Stimulated activated memory B cell treated with anti-CD40 and anti-IgM and Interleukin-4, amounts not matched to agents 10 μg/mL and 1 μg/mL and 100 μg/mL, for 72 hours (primary cell): ENCODE measurements at regions not wholly inside any gene's neighbourhood (a gene's known extent, or its start where the extent isn't known, plus 50 kb on each side); places are given as distances from the start of the nearest gene placed in this dataset.
"Not testable (repeated sequence)": the region's sequence is repeated elsewhere in the genome, so short reads cannot be mapped to it uniquely, and the experiment has no call there.

Source experiments
- ATAC-seq: fragments of 150-1000 bp; cut with Tn5 transposase; 2 replicates; pipeline ENCODE4 v1.10.0; 2021
- H3K27ac Mint-ChIP-seq: one replicate; pipeline ENCODE4 v1.8.0; 2022; ENCODE audit warnings: mild to moderate bottlenecking, mixed read lengths
- H3K27me3 Mint-ChIP-seq: one replicate; pipeline ENCODE4 v1.8.0; 2022; ENCODE audit warnings: mixed read lengths
- H3K36me3 Mint-ChIP-seq: one replicate; pipeline ENCODE4 v1.8.0; 2022; ENCODE audit warnings: mixed read lengths
- H3K4me1 Mint-ChIP-seq: one replicate; pipeline ENCODE4 v1.8.0; 2022; ENCODE audit warnings: mixed read lengths
- H3K4me3 Mint-ChIP-seq: one replicate; pipeline ENCODE4 v1.8.0; 2022; ENCODE audit warnings: mild to moderate bottlenecking, moderate library complexity, mixed read lengths
- H3K9me3 Mint-ChIP-seq: one replicate; pipeline ENCODE4 v1.8.0; 2022; ENCODE audit warnings: mixed read lengths

GRCh38 chr20:1809131-1809572 lies 86.1 kb upstream of the SIRPA start:
- Mint-ChIP-seq H3K4me3 (no peak overlapping the region), H3K36me3 (no peaks in the 10 kb centered on the region), H3K27ac (peak overlapping the region; percentile 60), H3K9me3 (no peaks in the 10 kb centered on the region), H3K27me3 (no peaks in the 10 kb centered on the region), H3K4me1 (peaks cover 55% of the 10 kb centered on the region)
- peak; percentile 64 for ATAC-seq

GRCh38 chr20:1808101-1808500 lies 87.1 kb upstream of the SIRPA start:
- no peaks in the 10 kb centered on the region for H3K9me3 Mint-ChIP-seq

DNA sequence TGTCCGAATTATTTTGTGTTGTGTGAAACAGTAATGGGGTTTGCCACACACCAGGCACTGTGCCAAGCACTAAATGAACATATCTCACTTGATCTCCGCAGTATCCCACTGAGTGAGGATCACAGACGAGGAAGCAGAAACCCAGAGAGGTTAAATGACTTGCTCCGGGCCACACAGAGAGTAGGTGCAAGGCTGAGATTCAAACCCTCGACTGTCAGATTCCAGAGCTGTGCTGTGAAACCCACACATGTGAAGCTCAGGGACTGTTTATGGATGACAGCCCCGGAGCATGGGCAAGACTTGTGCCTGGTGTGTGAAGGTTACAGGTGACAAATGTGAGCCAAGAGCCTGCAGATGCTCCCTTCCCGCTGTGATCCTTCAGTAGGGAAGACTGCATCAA lies 87.8 kb upstream of the SIRPA start:
- H3K4me1 Mint-ChIP-seq: peaks cover 59% of the 10 kb centered on the region
- H3K27me3 Mint-ChIP-seq: no peaks in the 10 kb centered on the region
- no peak overlapping the region for H3K4me3 Mint-ChIP-seq
- no peaks in the 10 kb centered on the region for H3K9me3 Mint-ChIP-seq
- no peak for ATAC-seq
- H3K36me3 Mint-ChIP-seq: no peaks in the 10 kb centered on the region
- H3K27ac Mint-ChIP-seq: peak overlapping the region; percentile 28

More at GRCh38 chr20:1808101-1808500, 87.1 kb upstream of the SIRPA start:
- no peak overlapping the region for H3K4me3 Mint-ChIP-seq
- H3K27ac Mint-ChIP-seq: peak overlapping the region; percentile 33
- peaks cover 54% of the 10 kb centered on the region for H3K4me1 Mint-ChIP-seq
- no peaks in the 10 kb centered on the region for H3K36me3 Mint-ChIP-seq
- no peaks in the 10 kb centered on the region for H3K27me3 Mint-ChIP-seq
- ATAC-seq: no peak

- Mint-ChIP-seq H3K4me3 (no peak overlapping the region), H3K4me1 (peaks cover 64% of the 10 kb centered on the region), H3K9me3 (no peaks in the 10 kb centered on the region), H3K27ac (no peak overlapping the region), H3K27me3 (no peaks in the 10 kb centered on the region), H3K36me3 (no peaks in the 10 kb centered on the region)
- ATAC-seq: no peak
Measured at GRCh38 chr20:1806456-1806855, 88.8 kb upstream of the SIRPA start.

DNA sequence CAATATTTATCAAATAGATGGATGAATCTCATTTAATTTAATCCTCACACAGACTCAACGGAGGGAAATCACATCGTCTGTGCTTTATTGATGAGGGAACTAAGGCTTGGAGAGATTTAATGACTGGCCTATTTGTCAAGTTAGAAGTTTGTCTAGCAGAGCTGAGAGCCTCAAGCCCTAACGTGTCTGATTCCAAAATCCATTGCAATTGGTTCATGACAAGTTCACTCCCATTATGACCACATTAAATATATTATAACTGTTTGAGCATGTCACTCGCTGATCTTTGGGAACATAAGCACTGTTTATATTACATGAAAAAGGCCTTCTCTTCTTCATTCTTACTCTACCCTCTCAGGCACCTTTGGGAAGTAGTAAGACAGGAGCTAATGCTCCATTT lies 89.4 kb upstream of the SIRPA start:
- H3K36me3 Mint-ChIP-seq: no peaks in the 10 kb centered on the region
- ATAC-seq: no peak
- H3K27me3 Mint-ChIP-seq: no peaks in the 10 kb centered on the region
- no peak overlapping the region for H3K4me3 Mint-ChIP-seq
- H3K9me3 Mint-ChIP-seq: no peaks in the 10 kb centered on the region
- peak overlapping the region; percentile 9 for H3K27ac Mint-ChIP-seq
- peaks cover 60% of the 10 kb centered on the region for H3K4me1 Mint-ChIP-seq

DNA sequence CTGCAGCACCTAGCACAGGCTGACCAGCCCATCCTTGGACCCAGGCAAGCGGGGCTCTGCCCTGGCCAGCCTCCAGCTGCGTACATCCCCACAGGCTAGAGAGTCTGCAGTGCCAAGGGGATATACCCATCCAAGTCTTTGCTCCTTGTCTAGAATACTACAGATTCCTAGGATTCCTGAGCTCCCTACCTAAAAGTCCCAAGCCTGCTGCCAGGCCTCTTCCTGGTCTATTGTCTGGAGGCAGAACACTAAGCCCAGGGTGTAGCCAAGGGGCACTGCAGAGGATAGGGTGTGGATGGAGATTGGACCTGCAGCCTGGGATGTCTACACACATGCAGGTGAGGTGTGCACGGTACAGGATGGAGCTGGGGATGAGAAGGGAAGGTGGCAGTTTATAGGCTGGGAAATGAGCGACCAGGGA lies 90.0 kb upstream of the SIRPA start:
- H3K27ac Mint-ChIP-seq: peak overlapping the region; percentile 9
- no peak for ATAC-seq
- no peaks in the 10 kb centered on the region for H3K9me3 Mint-ChIP-seq
- no peak overlapping the region for H3K4me3 Mint-ChIP-seq
- H3K27me3 Mint-ChIP-seq: no peaks in the 10 kb centered on the region
- H3K36me3 Mint-ChIP-seq: no peaks in the 10 kb centered on the region
- H3K4me1 Mint-ChIP-seq: peaks cover 54% of the 10 kb centered on the region

DNA sequence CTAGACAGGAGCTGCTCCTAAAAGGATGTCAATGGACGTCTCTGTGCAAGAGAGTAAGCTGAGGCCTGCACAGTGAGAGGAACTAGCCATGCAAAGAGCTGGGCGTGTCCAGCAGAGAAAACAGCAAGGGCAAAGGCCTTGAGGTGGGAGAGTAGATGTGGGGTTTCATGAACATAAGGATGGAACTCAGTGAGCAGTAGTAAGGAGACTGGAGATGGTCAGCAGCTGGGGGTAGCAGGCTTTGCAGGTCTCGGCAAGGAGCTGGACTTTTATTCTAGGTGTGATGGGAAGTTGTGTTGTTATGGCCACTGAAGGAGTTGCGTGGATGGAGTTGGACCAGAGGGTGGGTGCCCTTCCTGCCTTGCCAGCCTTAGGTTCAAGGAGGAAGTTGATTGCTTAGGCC lies 90.7 kb upstream of the SIRPA start:
- peaks cover 48% of the 10 kb centered on the region for H3K4me1 Mint-ChIP-seq
- H3K36me3 Mint-ChIP-seq: no peaks in the 10 kb centered on the region
- no peak for ATAC-seq
- H3K27me3 Mint-ChIP-seq: no peaks in the 10 kb centered on the region
- H3K27ac Mint-ChIP-seq: peak overlapping the region; percentile 84
- H3K9me3 Mint-ChIP-seq: no peaks in the 10 kb centered on the region
- no peak overlapping the region for H3K4me3 Mint-ChIP-seq

DNA sequence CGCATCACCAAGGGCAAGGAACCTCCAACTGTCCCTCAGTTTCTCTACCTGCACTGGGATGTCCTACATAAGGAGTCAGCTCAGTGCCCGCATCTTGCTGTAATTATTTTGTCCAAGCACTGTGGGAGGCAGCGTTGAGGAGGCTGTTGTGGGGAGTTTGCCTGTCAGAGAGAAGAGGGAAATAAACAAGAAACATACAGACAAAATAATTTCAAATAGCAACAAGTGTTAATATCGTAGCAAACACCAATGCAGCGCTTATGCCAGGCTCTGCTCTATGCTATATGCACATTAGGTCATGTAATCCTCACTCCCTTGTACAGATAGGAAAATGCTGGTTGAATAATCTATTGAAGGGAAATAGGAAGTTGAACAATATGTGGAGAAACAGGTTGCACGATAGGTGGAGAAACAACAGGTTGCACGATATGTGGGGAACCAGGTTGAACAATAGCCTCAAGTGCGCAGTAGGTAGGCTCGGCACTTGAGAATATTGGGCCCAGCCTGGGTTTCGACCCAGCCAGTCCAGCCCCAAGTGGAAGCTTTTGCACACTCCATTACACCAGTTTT lies 91.2 kb upstream of the SIRPA start:
- no peak for ATAC-seq
- peaks cover 43% of the 10 kb centered on the region for H3K4me1 Mint-ChIP-seq
- peak overlapping the region; percentile 76 for H3K4me3 Mint-ChIP-seq
- no peaks in the 10 kb centered on the region for H3K27me3 Mint-ChIP-seq
- H3K9me3 Mint-ChIP-seq: no peaks in the 10 kb centered on the region
- H3K27ac Mint-ChIP-seq: peak overlapping the region; percentile 84
- no peaks in the 10 kb centered on the region for H3K36me3 Mint-ChIP-seq

GRCh38 chr20:1803061-1803931 lies 91.9 kb upstream of the SIRPA start:
- H3K27ac Mint-ChIP-seq: peak overlapping the region; percentile 84
- peak; percentile 87 for ATAC-seq
- peaks cover 36% of the 10 kb centered on the region for H3K4me1 Mint-ChIP-seq
- H3K9me3 Mint-ChIP-seq: no peaks in the 10 kb centered on the region
- no peaks in the 10 kb centered on the region for H3K27me3 Mint-ChIP-seq
- peak overlapping the region; percentile 82 for H3K4me3 Mint-ChIP-seq
- no peaks in the 10 kb centered on the region for H3K36me3 Mint-ChIP-seq

DNA sequence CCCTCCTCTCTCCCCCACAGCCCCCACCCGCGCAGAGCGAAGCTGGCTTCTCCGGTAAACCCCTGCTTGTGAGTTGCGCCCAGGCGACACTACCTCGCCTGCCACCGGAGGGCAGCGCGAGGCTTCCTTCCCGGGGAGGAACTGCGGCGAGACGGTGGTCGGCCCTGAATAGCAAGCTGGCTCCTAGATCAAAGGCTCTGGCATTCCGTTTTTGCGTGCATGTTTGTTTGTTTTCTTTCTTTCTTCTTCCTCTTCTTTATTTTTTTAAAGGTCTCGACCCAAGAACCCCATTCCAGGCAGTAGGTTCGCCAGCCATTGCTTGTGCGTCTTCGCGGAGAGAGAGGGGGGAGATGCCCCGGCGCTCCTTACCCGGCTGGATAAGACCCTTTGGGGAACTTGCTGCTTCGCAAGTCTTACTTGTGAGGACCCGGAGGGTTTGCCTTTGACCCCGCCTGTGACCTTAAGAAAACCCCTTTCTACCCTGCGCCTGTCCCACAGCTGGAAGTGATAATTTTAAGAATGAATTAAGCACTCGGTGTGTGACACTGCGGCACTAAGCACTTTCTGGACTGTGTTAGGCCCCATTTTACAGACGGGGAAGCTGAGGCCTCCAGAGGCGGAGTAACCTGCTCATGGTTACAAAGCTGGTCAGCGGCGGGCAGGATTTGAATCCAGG lies 92.7 kb upstream of the SIRPA start:
- Mint-ChIP-seq H3K27ac (peak overlapping the region; percentile 84), H3K9me3 (no peaks in the 10 kb centered on the region), H3K27me3 (no peaks in the 10 kb centered on the region), H3K4me3 (peak overlapping the region; percentile 82), H3K36me3 (no peaks in the 10 kb centered on the region), H3K4me1 (peaks cover 30% of the 10 kb centered on the region)
- ATAC-seq: peak; percentile 81

GRCh38 chr20:1801929-1802306 lies 93.3 kb upstream of the SIRPA start:
- Mint-ChIP-seq H3K4me3 (peak overlapping the region; percentile 82), H3K4me1 (peaks cover 30% of the 10 kb centered on the region), H3K27ac (peak overlapping the region; percentile 84), H3K9me3 (no peaks in the 10 kb centered on the region), H3K27me3 (no peaks in the 10 kb centered on the region), H3K36me3 (no peaks in the 10 kb centered on the region)
- no peak for ATAC-seq

DNA sequence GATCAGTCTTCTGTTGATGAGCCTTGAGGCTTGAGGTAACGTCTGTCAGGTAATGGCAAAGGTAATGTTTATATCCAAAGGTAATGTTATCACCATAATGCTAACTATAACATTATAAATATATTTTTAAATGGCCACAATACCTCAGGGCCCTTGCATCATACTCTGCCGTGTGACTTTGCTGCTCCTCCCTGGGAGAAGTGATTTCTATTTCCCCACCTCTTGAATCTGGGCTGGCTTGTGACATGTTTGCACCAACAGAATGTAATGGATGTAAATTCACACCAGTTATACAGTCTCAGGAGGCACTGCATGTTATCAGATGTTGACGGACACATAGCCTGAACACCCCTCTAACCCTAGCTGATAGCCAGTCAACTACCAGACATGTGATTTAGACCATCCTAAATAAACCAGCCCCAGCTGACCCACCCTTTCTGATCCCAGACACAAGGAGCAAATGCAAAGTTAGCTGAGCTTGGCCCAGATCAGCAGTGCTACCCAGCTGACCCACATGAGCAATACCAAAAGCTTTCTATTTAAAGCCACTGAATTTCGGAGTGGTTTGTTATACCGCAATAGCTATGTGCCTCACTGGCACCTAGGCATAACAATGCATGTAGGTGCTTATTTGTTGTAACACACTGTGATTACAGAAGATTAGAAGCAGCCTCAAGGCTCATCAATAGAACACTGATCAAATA lies 93.8 kb upstream of the SIRPA start:
- no peak overlapping the region for H3K27ac Mint-ChIP-seq
- peak overlapping the region; percentile 49 for H3K4me3 Mint-ChIP-seq

GRCh38 chr20:1800777-1801176 lies 94.4 kb upstream of the SIRPA start:
- Mint-ChIP-seq H3K4me1 (peaks cover 30% of the 10 kb centered on the region), H3K4me3 (no peak overlapping the region), H3K27ac (no peak overlapping the region), H3K9me3 (no peaks in the 10 kb centered on the region), H3K36me3 (no peaks in the 10 kb centered on the region), H3K27me3 (no peaks in the 10 kb centered on the region)
- ATAC-seq: no peak

More for the DNA sequence above, 93.8 kb upstream of the SIRPA start:
- no peak for ATAC-seq
- H3K27me3 Mint-ChIP-seq: no peaks in the 10 kb centered on the region
- H3K36me3 Mint-ChIP-seq: no peaks in the 10 kb centered on the region
- H3K4me1 Mint-ChIP-seq: peaks cover 30% of the 10 kb centered on the region
- H3K9me3 Mint-ChIP-seq: no peaks in the 10 kb centered on the region

GRCh38 chr20:1800180-1800579 lies 95.0 kb upstream of the SIRPA start:
- no peaks in the 10 kb centered on the region for H3K27me3 Mint-ChIP-seq
- peaks cover 30% of the 10 kb centered on the region for H3K4me1 Mint-ChIP-seq
- no peaks in the 10 kb centered on the region for H3K9me3 Mint-ChIP-seq
- no peak overlapping the region for H3K4me3 Mint-ChIP-seq
- H3K36me3 Mint-ChIP-seq: no peaks in the 10 kb centered on the region
- H3K27ac Mint-ChIP-seq: no peak overlapping the region
- ATAC-seq: no peak

GRCh38 chr20:1799746-1800145 lies 95.5 kb upstream of the SIRPA start:
- not testable (repeated sequence) for H3K27me3 Mint-ChIP-seq, H3K27ac Mint-ChIP-seq, H3K9me3 Mint-ChIP-seq, H3K36me3 Mint-ChIP-seq, ATAC-seq, H3K4me3 Mint-ChIP-seq
- H3K4me1 Mint-ChIP-seq: peaks cover 28% of the 10 kb centered on the region
